GM06990 (cell line): ENCODE measurements at regions not wholly inside any gene's neighbourhood (a gene's known extent, or its start where the extent isn't known, plus 50 kb on each side); places are given as distances from the start of the nearest gene placed in this dataset.

ENCODE experiments used
- DNase-seq: peaks from one replicate; pipeline ENCODE4 v3.0.0-alpha.2; 2011; ENCODE audit not compliant: insufficient read length; ENCODE audit errors: extremely low read depth
- H3K27me3 ChIP-seq: replicated peaks from 2 replicates; pipeline ENCODE4 v1.6.0; 2011; ENCODE audit warnings: low read length; ENCODE audit not compliant: control insufficient read depth, insufficient read depth
- H3K36me3 ChIP-seq: 2 replicates; pipeline ENCODE4 v1.5.1; 2011; ENCODE audit warnings: low read length; ENCODE audit not compliant: control insufficient read depth, insufficient read depth
- H3K4me3 ChIP-seq: replicated peaks from 2 replicates; pipeline ENCODE4 v1.5.1; 2011; ENCODE audit warnings: low read depth, mild to moderate bottlenecking, control low read depth, low read length
- CTCF ChIP-seq: IDR thresholded peaks from 2 replicates; pipeline ENCODE4 v1.5.1; 2011; ENCODE audit warnings: low read length, control low read depth, mild to moderate bottlenecking, inconsistent platforms; ENCODE audit not compliant: insufficient read depth, poor library complexity, severe bottlenecking

DNA sequence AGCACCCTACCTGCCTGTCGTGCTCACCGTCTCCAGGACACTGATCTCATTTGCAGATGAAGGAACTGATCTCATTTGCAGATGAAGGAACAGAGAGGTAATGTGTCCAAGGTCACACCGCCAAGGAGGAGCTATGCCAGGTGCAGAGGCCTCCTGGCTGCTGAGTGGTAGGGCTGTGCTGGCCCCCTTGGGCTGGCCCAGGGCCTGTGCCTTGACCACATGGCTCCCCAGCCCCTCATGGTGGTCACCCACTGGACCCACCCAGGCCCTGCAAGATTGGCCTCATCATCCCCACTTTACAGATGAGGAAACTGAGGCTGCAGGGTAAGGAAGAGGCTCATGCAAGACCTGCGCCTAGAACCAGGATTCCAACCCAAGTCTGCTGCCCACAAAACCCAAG lies 628.3 kb downstream of the MATN1 start:
- H3K27me3 ChIP-seq: no peaks in the 10 kb centered on the region
- DNase-seq: no peak
- no peaks in the 10 kb centered on the region for H3K36me3 ChIP-seq
- TF ChIP-seq CTCF: no peak
- no peak overlapping the region for H3K4me3 ChIP-seq

GRCh38 chr1:30092051-30092858 lies 631.1 kb downstream of the MATN1 start:
- no peak for TF ChIP-seq CTCF
- Histone ChIP-seq H3K27me3 (no peaks in the 10 kb centered on the region), H3K36me3 (no peaks in the 10 kb centered on the region), H3K4me3 (no peak overlapping the region)
- no peak for DNase-seq

GRCh38 chr1:30090162-30090820 lies 633.1 kb downstream of the MATN1 start:
- Histone ChIP-seq H3K36me3 (no peaks in the 10 kb centered on the region), H3K27me3 (peaks cover 2% of the 10 kb centered on the region; the same call in 1 of the 2 replicates), H3K4me3 (no peak overlapping the region)
- no peak for DNase-seq
- TF ChIP-seq CTCF: no peak

DNA sequence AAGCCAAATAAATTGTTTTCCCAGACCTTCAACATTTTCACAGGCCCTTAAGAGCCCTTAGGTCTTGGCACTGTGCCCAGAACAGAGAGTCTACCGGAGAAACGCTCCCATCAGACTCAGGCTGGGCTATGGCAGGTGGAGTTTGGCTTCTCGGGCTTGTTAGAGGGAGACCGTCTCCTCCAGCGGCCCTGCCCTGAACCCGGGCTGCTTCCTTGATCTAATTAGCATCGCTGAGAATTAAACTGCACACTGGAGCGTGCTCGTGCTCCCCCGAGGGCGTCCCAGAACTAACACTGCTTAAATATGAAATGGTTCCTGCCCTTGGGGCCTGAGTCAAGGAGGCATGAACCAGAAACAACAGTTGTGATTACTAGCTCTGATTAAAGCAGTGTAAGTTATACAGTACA lies 634.4 kb downstream of the MATN1 start:
- Histone ChIP-seq H3K36me3 (no peaks in the 10 kb centered on the region), H3K27me3 (peaks cover 2% of the 10 kb centered on the region; the same call in 1 of the 2 replicates), H3K4me3 (no peak overlapping the region)
- TF ChIP-seq CTCF: no peak
- no peak for DNase-seq

- DNase-seq: no peak
- Histone ChIP-seq H3K36me3 (no peaks in the 10 kb centered on the region), H3K27me3 (peaks cover 2% of the 10 kb centered on the region; the same call in 1 of the 2 replicates), H3K4me3 (no peak overlapping the region)
- TF ChIP-seq CTCF: no peak
Measured at GRCh38 chr1:30088594-30088993, 634.8 kb downstream of the MATN1 start.
